ENCODE measurements at regions not wholly inside any gene's neighbourhood (a gene's known extent, or its start where the extent isn't known, plus 50 kb on each side); places are given as distances from the start of the nearest gene placed in this dataset.

DNA sequence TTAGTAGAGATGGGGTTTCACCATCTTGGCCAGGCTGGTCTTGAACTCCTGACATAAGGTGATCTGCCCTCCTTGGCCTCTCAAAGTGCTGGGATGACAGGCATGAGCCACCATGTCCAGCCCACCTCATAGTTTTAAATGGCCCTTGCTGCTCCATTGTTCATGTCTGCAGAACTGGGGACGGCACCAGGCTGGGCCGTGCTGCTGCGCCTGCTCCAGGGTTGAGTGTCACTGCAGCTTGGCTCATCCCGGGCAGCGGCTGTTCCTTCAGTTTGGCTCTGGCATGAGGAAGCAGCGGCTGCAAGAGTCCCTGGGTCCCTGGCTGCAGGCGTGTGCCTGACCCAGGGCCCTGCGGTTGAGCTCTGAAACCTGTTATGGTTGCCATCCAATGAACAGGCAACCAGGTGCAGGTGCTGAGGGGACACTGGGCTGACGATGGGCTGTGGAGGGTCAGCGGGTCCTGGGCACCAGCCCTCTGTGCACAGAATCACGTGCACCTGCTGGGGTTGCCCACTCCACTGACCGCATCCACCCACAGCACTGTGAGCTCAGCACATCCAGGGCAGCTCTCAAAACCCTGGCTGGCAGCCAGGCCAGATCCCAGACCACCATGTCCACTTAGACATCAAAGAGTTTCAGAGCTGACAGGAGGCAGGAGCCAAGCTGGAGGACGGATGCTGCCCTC lies 70.2 kb upstream of the PPP2R2D start:
- TF ChIP-seq, protein P1, sequence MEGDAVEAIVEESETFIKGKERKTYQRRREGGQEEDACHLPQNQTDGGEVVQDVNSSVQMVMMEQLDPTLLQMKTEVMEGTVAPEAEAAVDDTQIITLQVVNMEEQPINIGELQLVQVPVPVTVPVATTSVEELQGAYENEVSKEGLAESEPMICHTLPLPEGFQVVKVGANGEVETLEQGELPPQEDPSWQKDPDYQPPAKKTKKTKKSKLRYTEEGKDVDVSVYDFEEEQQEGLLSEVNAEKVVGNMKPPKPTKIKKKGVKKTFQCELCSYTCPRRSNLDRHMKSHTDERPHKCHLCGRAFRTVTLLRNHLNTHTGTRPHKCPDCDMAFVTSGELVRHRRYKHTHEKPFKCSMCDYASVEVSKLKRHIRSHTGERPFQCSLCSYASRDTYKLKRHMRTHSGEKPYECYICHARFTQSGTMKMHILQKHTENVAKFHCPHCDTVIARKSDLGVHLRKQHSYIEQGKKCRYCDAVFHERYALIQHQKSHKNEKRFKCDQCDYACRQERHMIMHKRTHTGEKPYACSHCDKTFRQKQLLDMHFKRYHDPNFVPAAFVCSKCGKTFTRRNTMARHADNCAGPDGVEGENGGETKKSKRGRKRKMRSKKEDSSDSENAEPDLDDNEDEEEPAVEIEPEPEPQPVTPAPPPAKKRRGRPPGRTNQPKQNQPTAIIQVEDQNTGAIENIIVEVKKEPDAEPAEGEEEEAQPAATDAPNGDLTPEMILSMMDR (IDR thresholded peaks at IDR 0.05) = no peak
- no peak for TF ChIP-seq POLR2A (IDR thresholded peaks at IDR 0.05)

Measured in uterus (tissue), 2 donors.